HepG2 (cell line): ENCODE measurements at regions not wholly inside any gene's neighbourhood (a gene's known extent, or its start where the extent isn't known, plus 50 kb on each side); places are given as distances from the start of the nearest gene placed in this dataset.

ENCODE experiments used
- CCAR2 ChIP-seq: fragments of 200-400 bp; formaldehyde crosslinking; optimal IDR thresholded peaks from 2 replicates; pipeline ENCODE3; 2018; ENCODE audit warnings: low read depth, mild to moderate bottlenecking, low read length, moderate library complexity
- DPF2 ChIP-seq: sonication (generic); formaldehyde crosslinking; IDR thresholded peaks from 2 replicates; pipeline ENCODE4 v1.4.0; 2020; ENCODE audit warnings: mild to moderate bottlenecking, low read depth, missing genetic modification reagents, borderline replicate concordance
- FOXA1 ChIP-seq, 2 experiments: fragments of 450-650 bp in 1 of 2; sonication (generic) in 1 of 2; formaldehyde crosslinking in 1 of 2; IDR thresholded peaks; 2 replicates each; pipeline versions ENCODE4 v1.4.0 to v1.6.1; 2016 to 2020; ENCODE audit warnings: missing genetic modification reagents in 1 of 2
- GABPB1 ChIP-seq: IDR thresholded peaks from 2 replicates; pipeline ENCODE4 v1.6.1; 2016; ENCODE audit warnings: mild to moderate bottlenecking, missing genetic modification reagents, moderate library complexity, missing compliant biosample characterization
- GTF2F1 ChIP-seq: fragments of 150-350 bp; IDR thresholded peaks from 2 replicates; pipeline ENCODE4 v1.6.1; 2014; ENCODE audit warnings: low read length
- JARID2 ChIP-seq: sonication (generic); formaldehyde crosslinking; IDR thresholded peaks from 2 replicates; pipeline ENCODE4 v1.8.1; 2023; ENCODE audit warnings: missing genetic modification reagents, inconsistent platforms; ENCODE audit not compliant: insufficient replicate concordance
- JUNB ChIP-seq: sonication (generic); formaldehyde crosslinking; IDR thresholded peaks from 2 replicates; pipeline ENCODE4 v1.8.0; 2022; ENCODE audit warnings: missing genetic modification reagents, mild to moderate bottlenecking, borderline replicate concordance
- SETDB1 ChIP-seq: sonication (generic); formaldehyde crosslinking; IDR thresholded peaks from 2 replicates; pipeline ENCODE4 v1.5.1; 2020; ENCODE audit warnings: missing genetic modification reagents, mild to moderate bottlenecking, borderline replicate concordance
- SP2 ChIP-seq: sonication (generic); formaldehyde crosslinking; IDR thresholded peaks from 2 replicates; pipeline ENCODE4 v1.5.1; 2020; ENCODE audit warnings: mild to moderate bottlenecking, missing genetic modification reagents
- THYN1 ChIP-seq: sonication (generic); formaldehyde crosslinking; IDR thresholded peaks from 2 replicates; pipeline ENCODE4 v1.8.1; 2023; ENCODE audit warnings: low read depth, mild to moderate bottlenecking, moderate library complexity, missing genetic modification reagents, borderline replicate concordance
- TP53 ChIP-seq: sonication (generic); formaldehyde crosslinking; conservative IDR thresholded peaks from 2 replicates; pipeline ENCODE4 v1.4.0; 2020; ENCODE audit warnings: missing genetic modification reagents
- ZNF263 ChIP-seq: sonication (generic); formaldehyde crosslinking; IDR thresholded peaks from 2 replicates; pipeline ENCODE4 v1.4.0; 2020; ENCODE audit warnings: missing genetic modification reagents
- ZNF510 ChIP-seq: sonication (generic); formaldehyde crosslinking; IDR thresholded peaks from 2 replicates; pipeline ENCODE4 v1.4.0; 2020; ENCODE audit warnings: low read depth, mild to moderate bottlenecking, missing genetic modification reagents
- ZNF883 ChIP-seq: sonication (generic); formaldehyde crosslinking; IDR thresholded peaks from 2 replicates; pipeline ENCODE4 v1.5.1; 2020; ENCODE audit warnings: mild to moderate bottlenecking, missing genetic modification reagents; ENCODE audit errors: not compliant biosample characterization
- TF ChIP-seq, protein P1 (sequence below): sonication (generic); formaldehyde crosslinking; IDR thresholded peaks from 2 replicates; pipeline ENCODE4 v1.4.0; 2020; ENCODE audit warnings: missing genetic modification reagents
- TF ChIP-seq, protein P2 (sequence below): sonication (generic); formaldehyde crosslinking; IDR thresholded peaks from 2 replicates; pipeline ENCODE4 v1.4.0; 2020; ENCODE audit warnings: mild to moderate bottlenecking, low read depth, missing genetic modification reagents
- TF ChIP-seq, protein P3 (sequence below): sonication (generic); formaldehyde crosslinking; conservative IDR thresholded peaks from 2 replicates; pipeline ENCODE4 v1.4.0; 2020; ENCODE audit warnings: missing genetic modification reagents
- TF ChIP-seq, protein P4 (sequence below): IDR thresholded peaks from 2 replicates; pipeline ENCODE4 v1.6.1; 2012; ENCODE audit warnings: low read length, improper control_type of control experiment
- TF ChIP-seq, protein P5 (sequence below): sonication (generic); formaldehyde crosslinking; IDR thresholded peaks from 2 replicates; pipeline ENCODE4 v1.8.1; 2022; ENCODE audit warnings: low read depth, mild to moderate bottlenecking, missing genetic modification reagents

DNA sequence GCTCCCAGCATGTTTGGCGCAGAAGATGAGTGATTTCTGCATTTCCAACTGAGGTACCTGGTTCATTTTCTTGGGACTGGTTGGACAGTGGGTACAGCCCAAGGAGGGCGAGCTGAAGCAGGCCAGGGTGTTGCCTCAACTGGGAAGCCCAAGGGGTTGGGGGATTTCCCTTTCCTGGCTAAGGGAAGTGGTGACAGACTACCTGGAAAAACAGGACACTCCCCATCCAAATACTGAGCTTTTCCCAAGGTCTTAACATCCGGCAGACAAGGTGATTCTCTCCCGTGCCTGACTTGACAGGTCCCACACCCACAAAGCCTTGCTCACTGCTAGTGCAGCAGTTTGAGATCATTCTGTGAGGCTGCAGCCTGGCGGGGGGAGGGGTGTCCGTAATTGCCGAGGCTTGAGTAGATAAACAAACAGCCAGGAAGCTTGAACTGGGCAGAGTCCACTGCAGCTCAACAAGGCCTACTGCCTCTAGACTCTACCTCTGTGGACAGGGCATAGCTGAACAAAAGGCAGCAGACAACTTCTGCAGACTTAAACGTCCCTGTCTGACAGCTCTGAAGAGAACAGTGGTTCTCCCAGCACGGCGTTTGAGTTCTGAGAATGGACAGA lies 307.7 kb upstream of the ARSJ start (continued):
- TF ChIP-seq CCAR2 (no peak), ZNF263 (no peak), ZNF883 (no peak), JARID2 (CRISPR knock-in tag) (no peak), JUNB (CRISPR knock-in tag) (no peak), TP53 (no peak), ZNF510 (CRISPR knock-in tag) (no peak), GTF2F1 (no peak), THYN1 (CRISPR knock-in tag) (no peak), DPF2 (no peak), FOXA1 (IDR thresholded peaks at IDR 0.05) (no peak), FOXA1 (CRISPR knock-in tag; IDR thresholded peaks at IDR 0.05) (peak; percentile 82), GABPB1 (peak; percentile 43; the same call in 1 of the 2 replicates), SETDB1 (CRISPR knock-in tag) (no peak), SP2 (no peak)
- TF ChIP-seq, protein P1, sequence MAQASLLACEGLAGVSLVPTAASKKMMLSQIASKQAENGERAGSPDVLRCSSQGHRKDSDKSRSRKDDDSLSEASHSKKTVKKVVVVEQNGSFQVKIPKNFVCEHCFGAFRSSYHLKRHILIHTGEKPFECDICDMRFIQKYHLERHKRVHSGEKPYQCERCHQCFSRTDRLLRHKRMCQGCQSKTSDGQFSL: no peak
- TF ChIP-seq, protein P2, sequence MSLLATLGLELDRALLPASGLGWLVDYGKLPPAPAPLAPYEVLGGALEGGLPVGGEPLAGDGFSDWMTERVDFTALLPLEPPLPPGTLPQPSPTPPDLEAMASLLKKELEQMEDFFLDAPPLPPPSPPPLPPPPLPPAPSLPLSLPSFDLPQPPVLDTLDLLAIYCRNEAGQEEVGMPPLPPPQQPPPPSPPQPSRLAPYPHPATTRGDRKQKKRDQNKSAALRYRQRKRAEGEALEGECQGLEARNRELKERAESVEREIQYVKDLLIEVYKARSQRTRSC (CRISPR knock-in tag): no peak
- TF ChIP-seq, protein P3, sequence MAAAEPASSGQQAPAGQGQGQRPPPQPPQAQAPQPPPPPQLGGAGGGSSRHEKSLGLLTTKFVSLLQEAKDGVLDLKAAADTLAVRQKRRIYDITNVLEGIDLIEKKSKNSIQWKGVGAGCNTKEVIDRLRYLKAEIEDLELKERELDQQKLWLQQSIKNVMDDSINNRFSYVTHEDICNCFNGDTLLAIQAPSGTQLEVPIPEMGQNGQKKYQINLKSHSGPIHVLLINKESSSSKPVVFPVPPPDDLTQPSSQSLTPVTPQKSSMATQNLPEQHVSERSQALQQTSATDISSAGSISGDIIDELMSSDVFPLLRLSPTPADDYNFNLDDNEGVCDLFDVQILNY (CRISPR knock-in tag): no peak
- TF ChIP-seq, protein P4, sequence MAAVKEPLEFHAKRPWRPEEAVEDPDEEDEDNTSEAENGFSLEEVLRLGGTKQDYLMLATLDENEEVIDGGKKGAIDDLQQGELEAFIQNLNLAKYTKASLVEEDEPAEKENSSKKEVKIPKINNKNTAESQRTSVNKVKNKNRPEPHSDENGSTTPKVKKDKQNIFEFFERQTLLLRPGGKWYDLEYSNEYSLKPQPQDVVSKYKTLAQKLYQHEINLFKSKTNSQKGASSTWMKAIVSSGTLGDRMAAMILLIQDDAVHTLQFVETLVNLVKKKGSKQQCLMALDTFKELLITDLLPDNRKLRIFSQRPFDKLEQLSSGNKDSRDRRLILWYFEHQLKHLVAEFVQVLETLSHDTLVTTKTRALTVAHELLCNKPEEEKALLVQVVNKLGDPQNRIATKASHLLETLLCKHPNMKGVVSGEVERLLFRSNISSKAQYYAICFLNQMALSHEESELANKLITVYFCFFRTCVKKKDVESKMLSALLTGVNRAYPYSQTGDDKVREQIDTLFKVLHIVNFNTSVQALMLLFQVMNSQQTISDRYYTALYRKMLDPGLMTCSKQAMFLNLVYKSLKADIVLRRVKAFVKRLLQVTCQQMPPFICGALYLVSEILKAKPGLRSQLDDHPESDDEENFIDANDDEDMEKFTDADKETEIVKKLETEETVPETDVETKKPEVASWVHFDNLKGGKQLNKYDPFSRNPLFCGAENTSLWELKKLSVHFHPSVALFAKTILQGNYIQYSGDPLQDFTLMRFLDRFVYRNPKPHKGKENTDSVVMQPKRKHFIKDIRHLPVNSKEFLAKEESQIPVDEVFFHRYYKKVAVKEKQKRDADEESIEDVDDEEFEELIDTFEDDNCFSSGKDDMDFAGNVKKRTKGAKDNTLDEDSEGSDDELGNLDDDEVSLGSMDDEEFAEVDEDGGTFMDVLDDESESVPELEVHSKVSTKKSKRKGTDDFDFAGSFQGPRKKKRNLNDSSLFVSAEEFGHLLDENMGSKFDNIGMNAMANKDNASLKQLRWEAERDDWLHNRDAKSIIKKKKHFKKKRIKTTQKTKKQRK: no peak
- TF ChIP-seq, protein P5, sequence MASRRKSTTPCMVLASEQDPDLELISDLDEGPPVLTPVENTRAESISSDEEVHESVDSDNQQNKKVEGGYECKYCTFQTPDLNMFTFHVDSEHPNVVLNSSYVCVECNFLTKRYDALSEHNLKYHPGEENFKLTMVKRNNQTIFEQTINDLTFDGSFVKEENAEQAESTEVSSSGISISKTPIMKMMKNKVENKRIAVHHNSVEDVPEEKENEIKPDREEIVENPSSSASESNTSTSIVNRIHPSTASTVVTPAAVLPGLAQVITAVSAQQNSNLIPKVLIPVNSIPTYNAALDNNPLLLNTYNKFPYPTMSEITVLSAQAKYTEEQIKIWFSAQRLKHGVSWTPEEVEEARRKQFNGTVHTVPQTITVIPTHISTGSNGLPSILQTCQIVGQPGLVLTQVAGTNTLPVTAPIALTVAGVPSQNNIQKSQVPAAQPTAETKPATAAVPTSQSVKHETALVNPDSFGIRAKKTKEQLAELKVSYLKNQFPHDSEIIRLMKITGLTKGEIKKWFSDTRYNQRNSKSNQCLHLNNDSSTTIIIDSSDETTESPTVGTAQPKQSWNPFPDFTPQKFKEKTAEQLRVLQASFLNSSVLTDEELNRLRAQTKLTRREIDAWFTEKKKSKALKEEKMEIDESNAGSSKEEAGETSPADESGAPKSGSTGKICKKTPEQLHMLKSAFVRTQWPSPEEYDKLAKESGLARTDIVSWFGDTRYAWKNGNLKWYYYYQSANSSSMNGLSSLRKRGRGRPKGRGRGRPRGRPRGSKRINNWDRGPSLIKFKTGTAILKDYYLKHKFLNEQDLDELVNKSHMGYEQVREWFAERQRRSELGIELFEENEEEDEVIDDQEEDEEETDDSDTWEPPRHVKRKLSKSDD (CRISPR knock-in tag): no peak
